ENCODE measurements at regions not wholly inside any gene's neighbourhood (a gene's known extent, or its start where the extent isn't known, plus 50 kb on each side); places are given as distances from the start of the nearest gene placed in this dataset.
A peak's percentile ranks its signal among the peaks of the same experiment; 100 is the strongest.
"Not testable (repeated sequence)": the region's sequence is repeated elsewhere in the genome, so short reads cannot be mapped to it uniquely, and the experiment has no call there.

DNA sequence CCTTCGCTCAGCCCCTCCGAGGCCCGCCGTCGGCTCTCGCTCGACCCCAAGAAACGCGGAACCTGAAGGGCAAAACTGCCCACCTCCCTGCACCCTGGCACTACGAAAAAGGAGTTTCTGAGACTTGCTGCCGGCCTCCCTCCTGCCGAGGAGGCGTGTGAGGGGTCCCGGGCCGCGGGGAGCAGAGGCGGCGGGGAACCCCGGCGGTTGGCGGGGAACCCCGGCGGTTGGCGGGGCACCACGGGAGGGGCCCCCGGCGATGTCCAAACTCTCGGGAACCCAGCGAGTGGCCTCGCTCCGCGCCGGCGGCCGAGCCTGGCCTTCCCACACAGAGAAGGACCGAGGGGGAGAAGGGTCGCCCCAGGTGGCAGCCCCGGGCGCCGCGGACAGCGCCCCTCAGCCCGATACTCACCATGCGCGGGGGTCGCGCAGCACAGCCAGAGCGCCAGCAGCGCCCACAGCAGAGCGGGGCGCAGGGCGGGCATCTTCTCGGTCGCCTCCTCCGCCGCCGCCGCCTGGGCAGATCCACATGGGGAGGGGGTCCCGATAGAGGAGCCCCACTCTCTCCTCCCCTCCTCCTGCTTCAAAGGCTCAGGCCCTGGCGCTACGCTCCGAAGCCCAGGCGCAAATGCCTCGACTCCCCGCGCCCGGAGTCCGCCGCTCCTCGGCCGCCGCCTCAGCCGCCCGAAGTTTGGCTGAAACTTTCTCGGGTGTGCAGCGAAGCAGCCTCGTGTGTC is 69.4 kb upstream of the NUDT4B start:
- Histone ChIP-seq H3K27ac (peak overlapping the region in 19 of 21 experiments; percentile 46 to 88 (median 73)), H3K4me3 (peak overlapping the region; percentile 37 to 57 (median 48))

DNA sequence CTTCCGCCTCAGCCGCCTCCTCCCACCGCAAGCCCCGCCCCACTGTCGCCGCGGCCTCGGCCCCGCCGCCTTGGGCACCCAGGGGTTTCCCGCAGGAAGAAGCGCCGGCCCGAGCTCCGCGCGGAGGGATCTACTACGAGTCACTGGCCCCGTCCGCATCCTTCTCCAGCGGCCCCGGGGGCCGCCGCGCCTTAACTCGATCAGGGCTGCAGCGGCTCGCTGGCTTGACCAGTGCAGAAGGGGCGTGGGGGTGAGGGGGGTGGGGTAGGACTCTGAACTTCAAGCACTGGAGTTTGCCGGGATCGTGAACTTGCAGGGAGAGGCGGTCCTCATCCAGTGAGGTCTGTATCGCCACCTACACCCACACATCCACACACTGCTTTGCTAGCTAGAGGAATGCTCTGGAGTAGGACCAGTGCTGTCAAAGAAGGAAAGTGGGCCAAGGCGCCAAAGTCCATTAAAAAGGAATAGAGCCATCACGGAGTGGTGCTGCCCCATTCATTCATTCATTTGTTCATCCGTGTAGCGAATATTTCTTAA is 68.7 kb upstream of the NUDT4B start:
- peak overlapping the region in 6 of 7 experiments; percentile 37 to 57 (median 47) for H3K4me3 ChIP-seq

DNA sequence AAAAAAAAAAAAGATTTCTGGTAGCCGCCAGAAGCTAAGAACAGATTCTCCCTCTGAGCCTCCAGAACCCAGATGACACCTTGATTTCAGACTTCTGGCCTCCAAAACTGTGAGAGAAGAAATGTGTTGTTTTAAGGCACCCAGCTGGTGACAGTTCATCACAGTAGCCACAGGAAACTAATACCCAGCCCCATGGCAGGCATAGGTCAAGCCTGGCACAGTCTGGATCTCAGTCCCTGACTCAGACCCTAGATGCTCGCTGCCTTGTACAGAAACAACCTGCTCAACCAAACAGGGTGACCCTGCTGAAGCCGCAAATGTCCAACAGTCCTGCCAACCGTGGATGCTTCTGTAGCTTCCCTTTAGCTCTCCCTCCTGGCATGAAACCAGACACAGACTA is 61.8 kb upstream of the NUDT4B start:
- H3K27ac ChIP-seq: not testable (repeated sequence)

More for the DNA sequence above, 68.7 kb upstream of the NUDT4B start:
- H3K27ac ChIP-seq: not testable (repeated sequence)

DNA sequence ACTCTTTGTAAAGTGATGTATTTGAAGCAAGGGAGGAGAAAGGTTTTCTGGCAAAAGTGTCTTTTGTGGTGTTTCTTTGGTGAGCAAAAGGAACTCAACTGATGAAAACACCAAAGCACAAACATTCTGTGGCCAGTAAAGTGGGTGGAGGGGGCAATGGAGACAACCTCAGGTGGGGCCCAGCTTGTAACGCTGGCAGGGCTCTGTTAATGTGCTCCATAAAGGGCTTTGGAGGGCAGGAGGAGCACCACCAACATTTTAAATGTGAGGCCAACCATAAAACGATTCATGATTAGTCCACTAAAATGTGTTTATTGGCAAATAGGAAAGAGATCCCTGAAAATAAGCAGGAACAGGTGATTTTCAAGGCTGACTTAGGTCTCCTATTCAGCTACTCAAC is 61.2 kb upstream of the NUDT4B start:
- H3K27ac ChIP-seq: not testable (repeated sequence)

More for the DNA sequence above, 61.8 kb upstream of the NUDT4B start:
- not testable (repeated sequence) for H3K4me3 ChIP-seq

More for the DNA sequence above, 61.2 kb upstream of the NUDT4B start:
- not testable (repeated sequence) for H3K4me3 ChIP-seq

Data from skin epidermis (tissue), 12 donors.